Activated T-helper 17 cell treated with anti-CD3 and anti-CD28 coated beads, Interleukin-2, amount 50 U/mL, for 72 hours (primary cell): ENCODE measurements at regions not wholly inside any gene's neighbourhood (a gene's known extent, or its start where the extent isn't known, plus 50 kb on each side); places are given as distances from the start of the nearest gene placed in this dataset.

Experiments
- ATAC-seq: fragments of 150-1000 bp; cut with Tn5 transposase; replicated peaks from 2 replicates; pipeline ENCODE4 v1.10.0; 2021; ENCODE audit warnings: mild to moderate bottlenecking, moderate library complexity
- H3K27ac Mint-ChIP-seq: one replicate; pipeline ENCODE4 v1.8.0; 2022; ENCODE audit warnings: mixed read lengths
- H3K27me3 Mint-ChIP-seq: one replicate; pipeline ENCODE4 v1.8.0; 2022; ENCODE audit warnings: mixed read lengths
- H3K36me3 Mint-ChIP-seq: one replicate; pipeline ENCODE4 v1.8.0; 2022; ENCODE audit warnings: low read depth, mild to moderate bottlenecking, mixed read lengths
- H3K4me1 Mint-ChIP-seq: one replicate; pipeline ENCODE4 v1.8.0; 2022; ENCODE audit warnings: mixed read lengths
- H3K4me3 Mint-ChIP-seq: one replicate; pipeline ENCODE4 v1.8.0; 2022; ENCODE audit warnings: mild to moderate bottlenecking, mixed read lengths
- H3K9me3 Mint-ChIP-seq: one replicate; pipeline ENCODE4 v1.8.0; 2022; ENCODE audit warnings: mixed read lengths

DNA sequence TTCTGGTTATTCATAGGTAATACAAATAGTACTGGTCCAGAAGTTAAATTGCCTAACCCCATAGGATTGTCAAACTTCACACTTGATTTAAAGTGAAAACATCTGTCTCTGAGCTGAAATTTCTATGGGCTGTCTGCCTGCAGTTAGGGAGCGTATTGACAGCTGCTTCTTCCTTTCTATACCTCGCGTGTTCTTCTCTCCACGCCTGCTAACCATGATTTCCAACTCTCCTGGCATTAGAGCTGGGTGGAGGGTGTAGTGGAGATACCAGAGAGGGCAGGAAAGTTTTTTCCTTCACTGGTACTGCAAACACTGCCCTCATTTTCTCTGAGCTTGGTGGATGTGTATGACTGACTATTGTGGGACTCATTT, 429.0 kb upstream of the FBXO33 start:
- H3K4me3 Mint-ChIP-seq: no peak overlapping the region
- H3K36me3 Mint-ChIP-seq: no peaks in the 10 kb centered on the region
- no peaks in the 10 kb centered on the region for H3K27me3 Mint-ChIP-seq
- no peak overlapping the region for H3K27ac Mint-ChIP-seq
- no peak for ATAC-seq
- H3K4me1 Mint-ChIP-seq: no peaks in the 10 kb centered on the region
- peaks cover 4% of the 10 kb centered on the region for H3K9me3 Mint-ChIP-seq

DNA sequence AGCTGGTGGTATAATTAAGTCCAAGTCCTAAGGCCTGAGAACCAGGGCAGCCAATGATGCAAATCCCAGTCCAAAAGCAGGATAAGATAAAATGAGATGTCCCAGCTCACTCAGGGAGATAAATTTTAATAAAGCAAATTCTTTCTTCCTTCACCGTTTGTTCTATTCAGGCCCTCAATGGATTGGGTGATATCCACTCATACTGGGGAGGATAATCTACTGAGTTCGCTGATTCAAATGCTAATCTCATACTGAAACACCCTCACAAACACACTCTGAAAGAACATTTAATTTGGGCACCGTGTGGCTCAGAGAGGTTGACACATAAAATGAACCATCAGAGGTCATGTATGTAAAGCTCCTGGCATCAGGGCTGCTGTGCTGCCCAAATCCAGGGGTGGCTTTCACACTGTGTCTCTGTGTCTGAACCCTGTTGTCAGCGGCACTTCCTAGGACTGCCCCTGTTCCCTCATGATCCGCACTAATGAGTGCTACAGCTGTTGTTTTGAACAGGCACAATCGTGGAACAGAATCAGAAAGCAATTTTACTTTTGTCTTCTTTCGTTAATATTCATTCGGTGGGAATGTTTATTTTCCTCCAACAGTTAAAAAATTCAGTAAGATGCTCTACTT, 428.5 kb upstream of the FBXO33 start:
- Mint-ChIP-seq H3K4me1 (no peaks in the 10 kb centered on the region), H3K9me3 (peaks cover 4% of the 10 kb centered on the region)
- ATAC-seq: no peak

DNA sequence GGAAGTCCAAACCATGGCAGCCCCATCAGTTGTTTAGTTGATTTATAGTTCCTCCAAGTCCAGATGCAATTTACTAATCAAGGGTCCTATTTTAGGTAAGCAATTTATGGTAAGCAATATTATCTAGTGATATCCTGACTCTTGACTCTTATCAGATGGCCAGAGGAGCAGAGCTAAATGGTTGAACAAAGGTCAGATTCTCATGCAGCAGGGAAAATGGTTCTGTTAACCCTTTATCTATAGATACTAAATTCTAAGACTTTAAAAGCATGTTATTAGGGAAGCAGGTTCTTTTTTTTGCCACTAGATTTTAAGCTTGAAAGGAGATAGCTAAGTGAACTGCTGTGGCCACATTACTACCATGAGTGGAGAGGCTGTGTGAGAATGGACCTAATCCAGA, 427.1 kb upstream of the FBXO33 start:
- Mint-ChIP-seq H3K36me3 (no peaks in the 10 kb centered on the region), H3K27me3 (no peaks in the 10 kb centered on the region), H3K4me3 (no peak overlapping the region), H3K9me3 (peaks cover 4% of the 10 kb centered on the region), H3K27ac (no peak overlapping the region), H3K4me1 (no peaks in the 10 kb centered on the region)
- no peak for ATAC-seq

More for the DNA sequence above, 428.5 kb upstream of the FBXO33 start:
- H3K27ac Mint-ChIP-seq: no peak overlapping the region
- H3K27me3 Mint-ChIP-seq: no peaks in the 10 kb centered on the region
- no peak overlapping the region for H3K4me3 Mint-ChIP-seq
- H3K36me3 Mint-ChIP-seq: no peaks in the 10 kb centered on the region

DNA sequence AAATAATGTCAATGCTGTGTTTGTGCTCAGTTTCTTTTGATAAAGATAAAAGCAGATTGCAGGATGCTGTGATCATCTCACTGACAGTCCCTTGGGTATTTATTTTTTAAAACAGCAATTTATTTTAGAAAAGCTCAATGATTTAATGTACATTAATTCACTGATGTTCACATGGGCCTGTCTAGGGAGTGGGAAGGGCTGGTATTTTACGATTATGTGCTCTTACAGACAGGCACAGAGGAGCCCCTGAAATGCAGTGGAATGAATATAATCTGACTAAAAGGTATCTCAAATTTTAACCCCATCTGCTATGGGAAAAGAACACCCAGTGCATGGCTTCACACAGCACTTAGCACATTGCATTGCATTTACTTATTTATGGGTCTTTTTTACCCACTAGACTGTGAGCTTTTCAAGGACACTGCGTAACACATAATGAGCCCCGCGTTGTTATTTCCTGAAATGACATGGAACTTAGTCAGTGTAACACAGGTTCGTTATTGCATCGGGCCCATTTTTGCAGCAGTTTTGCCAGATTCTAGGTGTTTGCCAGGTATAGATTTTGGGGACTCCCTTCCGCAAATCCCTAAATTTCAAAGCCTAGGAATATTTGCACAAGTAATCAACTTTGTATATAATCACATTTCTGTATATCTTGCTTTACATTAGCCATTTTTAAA, 425.3 kb upstream of the FBXO33 start:
- Mint-ChIP-seq H3K4me3 (no peak overlapping the region), H3K27me3 (no peaks in the 10 kb centered on the region), H3K9me3 (peaks cover 4% of the 10 kb centered on the region), H3K27ac (no peak overlapping the region), H3K4me1 (no peaks in the 10 kb centered on the region), H3K36me3 (no peaks in the 10 kb centered on the region)
- ATAC-seq: no peak

DNA sequence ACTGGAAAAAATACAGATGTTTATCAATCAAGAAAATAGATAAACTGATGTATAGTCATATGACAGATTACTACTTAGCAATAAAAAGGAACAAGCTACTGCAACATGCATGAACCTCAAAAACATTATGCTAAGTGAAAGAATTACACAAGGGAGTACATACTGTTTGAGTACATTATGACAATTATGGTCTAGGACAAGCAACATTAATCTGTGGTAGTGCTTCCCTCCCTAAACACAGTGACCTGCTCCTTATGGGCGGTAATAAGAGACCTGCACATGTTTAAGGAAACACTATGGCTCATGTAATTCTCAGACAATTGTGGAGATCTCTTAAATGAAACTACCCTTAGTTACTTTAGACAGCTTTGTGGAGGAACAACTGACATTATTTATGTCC, 421.2 kb upstream of the FBXO33 start:
- H3K27me3 Mint-ChIP-seq: no peaks in the 10 kb centered on the region
- no peaks in the 10 kb centered on the region for H3K36me3 Mint-ChIP-seq
- H3K9me3 Mint-ChIP-seq: no peaks in the 10 kb centered on the region
- no peaks in the 10 kb centered on the region for H3K4me1 Mint-ChIP-seq
- no peak for ATAC-seq
- H3K4me3 Mint-ChIP-seq: no peak overlapping the region
- no peak overlapping the region for H3K27ac Mint-ChIP-seq

DNA sequence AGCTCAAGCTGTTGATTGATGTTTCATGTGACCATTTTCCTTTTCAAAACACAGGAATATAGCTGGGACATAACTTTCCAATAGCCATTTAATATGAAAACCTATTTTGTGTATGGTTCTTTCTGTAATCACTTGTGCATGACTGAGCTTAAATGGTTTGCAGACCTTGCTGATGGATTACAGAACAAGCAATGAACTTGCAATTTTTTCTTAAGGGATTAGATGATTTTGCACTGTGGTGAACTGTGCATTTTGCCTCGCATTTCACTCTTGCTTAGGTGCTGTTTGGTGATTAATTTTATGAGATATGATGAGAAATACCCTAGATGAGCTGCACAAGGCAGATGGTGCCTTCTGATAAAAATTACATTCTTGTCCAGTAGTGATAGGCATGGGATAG, 419.0 kb upstream of the FBXO33 start:
- Mint-ChIP-seq H3K27me3 (no peaks in the 10 kb centered on the region), H3K27ac (no peak overlapping the region), H3K4me1 (no peaks in the 10 kb centered on the region), H3K36me3 (no peaks in the 10 kb centered on the region), H3K9me3 (no peaks in the 10 kb centered on the region), H3K4me3 (no peak overlapping the region)
- no peak for ATAC-seq

DNA sequence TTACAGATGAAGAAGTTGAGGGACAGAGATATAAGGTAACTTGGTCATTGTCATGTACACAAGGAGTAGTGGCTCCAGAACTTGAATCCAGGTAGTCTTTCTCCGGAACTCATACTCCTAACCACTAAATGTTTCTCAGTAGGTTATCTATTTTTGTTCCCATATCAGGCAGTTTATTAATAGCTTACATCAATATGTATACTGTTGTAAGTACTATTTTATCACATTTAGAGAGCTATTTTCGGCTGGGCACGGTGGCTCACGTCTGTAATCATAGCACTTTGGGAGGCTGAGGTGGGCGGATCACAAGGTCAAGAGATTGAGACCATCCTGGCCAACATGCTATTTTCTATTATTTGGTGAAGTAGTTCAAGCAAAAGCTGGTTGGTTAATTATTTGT, 415.6 kb upstream of the FBXO33 start:
- Mint-ChIP-seq H3K36me3 (no peaks in the 10 kb centered on the region), H3K9me3 (no peaks in the 10 kb centered on the region), H3K27me3 (no peaks in the 10 kb centered on the region), H3K4me3 (no peak overlapping the region), H3K4me1 (no peaks in the 10 kb centered on the region), H3K27ac (no peak overlapping the region)
- no peak for ATAC-seq

DNA sequence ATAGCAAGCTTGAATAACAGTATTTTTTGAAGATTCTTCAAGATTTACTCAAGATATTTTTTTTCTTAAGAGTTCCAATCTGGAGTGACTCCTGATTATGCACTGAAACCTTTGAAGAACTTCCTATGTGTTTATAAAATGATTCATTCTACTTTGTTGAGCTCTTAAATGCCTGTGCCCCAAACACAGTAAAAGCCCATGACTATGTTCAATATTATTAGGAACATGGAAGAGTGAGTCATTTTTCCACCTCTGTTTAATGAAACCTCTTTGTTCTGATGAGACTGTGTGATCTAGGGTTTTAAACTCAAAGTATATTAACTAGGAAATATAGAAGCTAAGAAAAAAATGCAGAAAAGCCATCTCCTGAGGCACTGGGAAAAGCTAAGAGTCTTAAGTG, 415.0 kb upstream of the FBXO33 start:
- Mint-ChIP-seq H3K36me3 (no peaks in the 10 kb centered on the region), H3K27me3 (no peaks in the 10 kb centered on the region), H3K4me1 (no peaks in the 10 kb centered on the region), H3K4me3 (no peak overlapping the region), H3K9me3 (no peaks in the 10 kb centered on the region), H3K27ac (no peak overlapping the region)
- no peak for ATAC-seq

DNA sequence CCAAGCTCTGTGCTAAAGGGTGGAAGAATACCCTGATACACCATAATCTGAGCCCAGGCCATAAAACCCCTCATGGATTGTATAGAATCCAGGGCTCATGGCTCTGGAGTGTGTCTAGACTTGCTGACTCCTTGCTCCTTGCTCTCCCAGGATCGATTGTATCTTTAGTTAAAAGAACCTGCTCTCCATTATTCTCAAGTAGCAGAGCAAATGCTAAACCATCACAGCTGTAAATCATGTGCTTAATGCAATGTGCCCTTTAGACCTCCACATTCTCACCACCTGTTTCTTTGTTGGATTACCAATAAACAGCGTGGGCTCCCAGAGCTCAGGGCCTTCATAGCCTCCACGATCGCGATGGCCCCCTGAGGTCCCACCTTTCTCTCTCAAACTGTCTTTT, 411.6 kb upstream of the FBXO33 start:
- Mint-ChIP-seq H3K4me3 (no peak overlapping the region), H3K27me3 (no peaks in the 10 kb centered on the region), H3K27ac (no peak overlapping the region), H3K36me3 (no peaks in the 10 kb centered on the region), H3K9me3 (peaks cover 6% of the 10 kb centered on the region), H3K4me1 (no peaks in the 10 kb centered on the region)
- ATAC-seq: no peak

DNA sequence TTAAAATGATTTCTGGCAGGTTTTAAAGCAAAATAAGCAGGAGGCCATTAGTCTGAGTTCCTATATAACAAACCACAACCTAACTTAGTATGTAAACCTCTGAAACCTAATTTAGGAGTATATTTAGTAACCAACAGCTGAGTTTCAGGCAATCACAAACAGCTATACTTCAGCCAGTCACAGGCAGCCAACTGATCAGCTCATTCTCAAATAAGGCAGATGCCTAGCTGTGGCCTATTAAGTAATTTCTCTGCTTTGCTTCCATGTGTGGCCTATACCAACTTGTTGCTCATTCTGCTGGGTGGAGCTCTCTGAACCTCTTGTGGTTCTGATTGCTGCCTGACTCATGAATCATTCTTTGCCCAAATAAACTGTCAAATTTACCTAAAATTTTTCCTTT, 408.9 kb upstream of the FBXO33 start:
- H3K4me3 Mint-ChIP-seq: no peak overlapping the region
- ATAC-seq: peak; percentile 48
- no peaks in the 10 kb centered on the region for H3K4me1 Mint-ChIP-seq
- no peak overlapping the region for H3K27ac Mint-ChIP-seq
- no peaks in the 10 kb centered on the region for H3K36me3 Mint-ChIP-seq
- no peaks in the 10 kb centered on the region for H3K27me3 Mint-ChIP-seq
- H3K9me3 Mint-ChIP-seq: peaks cover 6% of the 10 kb centered on the region

DNA sequence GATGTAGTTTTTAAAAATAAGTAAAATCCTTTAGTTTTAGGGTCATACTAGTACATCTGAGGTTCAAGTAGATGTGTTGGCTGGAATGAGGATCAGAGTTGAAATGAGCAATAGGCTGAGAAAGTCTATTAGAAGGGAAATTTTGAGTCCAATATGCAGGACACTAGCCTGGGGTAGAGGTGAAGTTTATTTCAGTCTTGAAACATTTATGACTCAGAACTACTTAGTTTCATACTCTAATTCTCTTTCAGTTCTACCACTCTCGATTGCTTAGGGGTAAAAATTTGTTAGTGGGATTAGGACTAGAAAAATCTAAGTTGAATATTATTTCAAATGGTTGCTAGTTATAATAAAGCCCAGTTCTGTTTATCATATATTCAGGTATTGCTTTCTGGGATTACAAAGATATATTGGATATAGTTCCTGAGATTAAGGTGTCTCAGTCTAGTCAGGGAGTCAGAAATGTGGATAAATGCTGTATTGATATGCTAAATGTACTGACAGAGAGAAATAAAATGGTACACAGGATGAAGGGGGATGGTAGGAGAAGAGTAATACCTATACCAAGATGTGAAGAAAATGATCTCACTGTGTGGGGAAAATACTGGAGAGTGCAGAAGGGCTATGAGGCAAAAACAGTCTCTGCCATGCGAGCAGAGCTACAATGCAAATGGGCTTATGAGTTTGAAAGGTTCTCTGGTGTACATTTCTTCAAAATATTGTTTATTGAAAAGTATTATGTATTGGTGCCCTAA, 395.8 kb upstream of the FBXO33 start:
- H3K4me1 Mint-ChIP-seq: no peaks in the 10 kb centered on the region
- no peak overlapping the region for H3K27ac Mint-ChIP-seq
- no peaks in the 10 kb centered on the region for H3K36me3 Mint-ChIP-seq
- H3K27me3 Mint-ChIP-seq: no peaks in the 10 kb centered on the region
- H3K4me3 Mint-ChIP-seq: no peak overlapping the region
- H3K9me3 Mint-ChIP-seq: peaks cover 4% of the 10 kb centered on the region
- ATAC-seq: peak; percentile 69

DNA sequence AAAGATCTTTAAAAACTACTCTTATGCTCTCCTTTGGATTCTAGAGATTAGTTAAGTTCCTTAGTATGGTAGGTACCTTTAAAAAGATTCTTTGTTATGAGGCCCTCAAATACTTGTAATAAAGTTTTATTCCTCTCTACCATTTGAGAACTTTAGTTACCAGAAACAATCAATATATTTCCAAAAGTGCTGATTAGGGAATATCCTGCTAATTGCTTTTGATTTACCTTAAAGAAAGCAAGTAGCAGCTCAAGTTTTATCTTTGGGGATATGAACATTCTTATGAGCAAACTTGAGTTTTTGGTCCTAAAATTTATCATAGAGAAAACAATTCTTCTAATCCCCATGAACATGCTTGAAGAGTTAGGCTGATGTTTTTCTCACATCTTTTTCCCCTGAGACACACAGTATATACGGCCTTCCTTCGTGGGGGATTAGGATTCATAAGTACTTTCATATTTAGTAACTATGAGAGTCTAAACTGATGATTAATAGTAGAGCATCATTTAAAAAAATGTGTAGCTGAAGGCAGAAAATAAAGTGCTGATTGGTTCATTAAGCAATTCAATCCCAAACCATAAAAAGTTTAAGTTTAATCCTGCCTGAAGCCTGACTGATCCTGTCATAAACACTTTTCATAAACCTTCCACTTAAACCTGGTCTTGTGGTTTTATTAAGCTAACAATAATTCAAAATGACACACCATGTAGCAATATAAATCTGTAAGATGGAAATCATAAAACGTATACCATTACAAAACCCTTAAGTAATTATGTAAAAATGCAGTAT, 380.5 kb upstream of the FBXO33 start:
- H3K27me3 Mint-ChIP-seq: no peaks in the 10 kb centered on the region
- no peak overlapping the region for H3K4me3 Mint-ChIP-seq
- H3K4me1 Mint-ChIP-seq: no peaks in the 10 kb centered on the region
- no peaks in the 10 kb centered on the region for H3K9me3 Mint-ChIP-seq
- peak; percentile 42 for ATAC-seq
- H3K36me3 Mint-ChIP-seq: no peaks in the 10 kb centered on the region
- no peak overlapping the region for H3K27ac Mint-ChIP-seq

DNA sequence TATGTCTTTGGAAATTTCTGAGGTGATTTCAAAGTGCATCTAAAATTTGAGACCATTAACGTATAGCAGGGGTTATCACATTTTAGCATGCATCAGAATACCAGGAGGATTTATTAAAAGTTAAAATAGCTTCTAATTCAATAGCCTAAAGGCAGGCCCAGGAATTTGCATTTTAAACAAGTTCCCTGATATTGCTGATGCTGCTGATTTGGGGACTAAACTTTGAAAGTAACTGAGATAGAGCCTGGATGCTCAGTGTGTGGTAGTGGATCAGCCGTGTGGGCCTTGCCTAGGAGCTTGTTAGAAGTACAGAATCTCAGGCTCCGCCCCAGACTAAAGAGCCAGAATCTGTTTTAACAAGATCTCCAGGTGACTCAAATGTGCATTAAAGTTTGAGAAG, 375.0 kb upstream of the FBXO33 start:
- no peak overlapping the region for H3K27ac Mint-ChIP-seq
- H3K4me1 Mint-ChIP-seq: no peaks in the 10 kb centered on the region
- no peak overlapping the region for H3K4me3 Mint-ChIP-seq
- H3K36me3 Mint-ChIP-seq: no peaks in the 10 kb centered on the region
- ATAC-seq: no peak
- H3K27me3 Mint-ChIP-seq: no peaks in the 10 kb centered on the region
- H3K9me3 Mint-ChIP-seq: no peaks in the 10 kb centered on the region

DNA sequence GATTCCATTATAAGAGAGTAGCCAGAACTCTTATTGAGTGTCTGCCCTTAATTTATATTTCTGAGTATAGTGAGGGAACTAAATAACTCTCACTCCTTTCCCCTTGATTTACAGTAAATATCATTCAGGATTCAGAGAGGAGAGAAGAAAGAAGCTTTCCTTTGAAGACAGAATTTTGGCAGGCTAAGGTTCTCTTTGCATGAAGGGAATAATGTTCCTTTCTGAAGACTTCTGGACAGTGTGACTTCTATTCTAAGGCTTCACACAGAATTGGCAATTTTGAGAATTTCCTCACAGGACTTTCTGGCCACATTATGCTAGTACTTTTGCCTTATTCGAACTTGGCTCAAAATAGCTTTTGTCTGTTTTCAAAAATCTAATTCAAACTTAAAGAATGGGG, 352.2 kb upstream of the FBXO33 start:
- Mint-ChIP-seq H3K9me3 (no peaks in the 10 kb centered on the region), H3K4me1 (no peaks in the 10 kb centered on the region), H3K27me3 (no peaks in the 10 kb centered on the region), H3K4me3 (no peak overlapping the region), H3K27ac (no peak overlapping the region), H3K36me3 (no peaks in the 10 kb centered on the region)
- ATAC-seq: no peak

DNA sequence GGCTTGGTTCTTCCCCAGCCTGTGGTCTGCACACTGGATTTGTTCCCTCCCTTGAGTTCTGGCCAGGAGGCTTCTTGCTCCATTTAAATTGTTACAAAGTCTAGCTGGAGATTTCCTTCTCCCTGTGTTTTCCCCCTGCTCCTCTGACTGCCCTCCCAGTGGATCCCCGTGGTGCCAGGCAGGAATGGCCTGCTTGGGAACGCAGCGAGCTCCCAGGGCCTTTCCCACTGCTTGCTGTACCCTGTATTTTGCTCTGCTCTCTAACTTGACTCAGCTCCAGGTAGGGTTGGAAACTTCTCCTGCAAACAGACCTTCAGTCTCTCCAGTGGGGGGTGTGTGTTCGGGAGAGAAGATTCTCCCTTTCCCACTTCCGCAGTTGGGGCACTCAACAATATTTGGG, 349.2 kb upstream of the FBXO33 start:
- H3K27ac Mint-ChIP-seq: no peak overlapping the region
- no peak overlapping the region for H3K4me3 Mint-ChIP-seq
- H3K9me3 Mint-ChIP-seq: peaks cover 8% of the 10 kb centered on the region
- H3K27me3 Mint-ChIP-seq: no peaks in the 10 kb centered on the region
- H3K36me3 Mint-ChIP-seq: no peaks in the 10 kb centered on the region
- ATAC-seq: no peak
- no peaks in the 10 kb centered on the region for H3K4me1 Mint-ChIP-seq
